Mucosa of rectum (tissue), 2 donors: ENCODE measurements at regions not wholly inside any gene's neighbourhood (a gene's known extent, or its start where the extent isn't known, plus 50 kb on each side); places are given as distances from the start of the nearest gene placed in this dataset.

Experiments used
- H3K27ac ChIP-seq, 2 donors: one replicate each; pipeline ENCODE4 v1.7.0; 2013; ENCODE audit warnings: inconsistent platforms in 2 of 2, low read depth in 2 of 2, low read length in 2 of 2
- H3K27me3 ChIP-seq, 2 donors: one replicate each; pipeline ENCODE4 v1.7.0; 2013; ENCODE audit warnings: low read length in 2 of 2; ENCODE audit not compliant: control insufficient read depth in 2 of 2, insufficient read depth in 2 of 2
- H3K36me3 ChIP-seq, 2 donors: one replicate each; pipeline ENCODE4 v1.7.0; 2013; ENCODE audit warnings: low read length in 2 of 2; ENCODE audit not compliant: control insufficient read depth in 2 of 2, insufficient read depth in 2 of 2
- H3K4me1 ChIP-seq, 2 donors: one replicate each; pipeline ENCODE4 v1.7.0; 2013; ENCODE audit warnings: low read length in 2 of 2, mild to moderate bottlenecking in 1 of 2; ENCODE audit not compliant: control insufficient read depth in 2 of 2, insufficient read depth in 2 of 2
- H3K4me3 ChIP-seq, 2 donors: one replicate each; pipeline ENCODE4 v1.7.0; 2013; ENCODE audit warnings: low read length in 2 of 2
- H3K9ac ChIP-seq, 2 donors: one replicate each; pipeline ENCODE4 v1.7.0; 2013; ENCODE audit warnings: low read length in 2 of 2, low read depth in 1 of 2, mild to moderate bottlenecking in 1 of 2
- H3K9me3 ChIP-seq, 2 donors: one replicate each; pipeline ENCODE4 v1.7.0; 2013; ENCODE audit warnings: low read length in 2 of 2; ENCODE audit not compliant: control insufficient read depth in 2 of 2
- donor health status: healthy.
- donor health status: Normal muscosa, but diverticular disease.

DNA sequence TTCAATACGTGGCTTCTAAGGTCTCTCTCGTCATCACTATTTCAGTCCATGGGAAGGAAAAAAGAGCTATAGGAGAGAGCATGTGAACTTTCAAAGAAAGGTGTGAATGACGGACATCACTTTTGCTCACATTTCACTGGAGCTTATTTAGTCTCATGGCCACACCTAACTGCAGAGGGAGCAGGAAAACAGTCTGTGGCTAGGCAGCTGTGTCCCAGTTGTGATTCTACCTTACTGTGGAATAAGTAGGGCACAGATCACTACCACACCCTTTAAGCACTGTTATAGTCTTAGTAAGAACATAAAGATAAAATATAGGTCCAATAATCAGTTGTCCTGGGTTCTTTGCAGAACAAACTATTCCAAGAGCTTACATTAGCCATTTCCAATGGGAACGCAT lies 192.9 kb downstream of the NRIP1 start:
- H3K4me1 ChIP-seq, result peaks cover 8 to 23% of the 10 kb centered on the region in 2 donors
- no peak overlapping the region for H3K4me3 ChIP-seq
- no peak overlapping the region for H3K9ac ChIP-seq
- H3K9me3 ChIP-seq, result no peaks in the 10 kb centered on the region
- H3K36me3 ChIP-seq, result no peaks in the 10 kb centered on the region
- no peaks in the 10 kb centered on the region for H3K27me3 ChIP-seq
- H3K27ac ChIP-seq, result no peak overlapping the region

DNA sequence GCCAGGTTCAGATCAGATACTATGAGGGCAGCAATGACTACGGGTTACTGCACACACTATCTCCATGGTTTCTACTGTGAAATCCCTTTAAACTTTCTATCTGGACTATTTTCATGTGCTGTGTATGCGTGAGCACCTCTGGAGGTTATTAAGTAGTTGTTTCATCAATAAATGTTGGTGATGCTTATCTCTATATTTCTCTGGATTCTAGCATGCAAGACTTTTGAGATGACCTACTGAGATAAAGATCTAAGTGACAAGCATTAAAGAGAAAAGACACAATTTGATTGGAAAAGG lies 194.0 kb downstream of the NRIP1 start:
- H3K36me3 ChIP-seq, result no peaks in the 10 kb centered on the region
- H3K4me1 ChIP-seq, result peaks cover 8 to 15% of the 10 kb centered on the region in 2 donors
- H3K27ac ChIP-seq, result no peak overlapping the region
- no peaks in the 10 kb centered on the region for H3K27me3 ChIP-seq
- no peak overlapping the region for H3K4me3 ChIP-seq
- H3K9me3 ChIP-seq, result no peaks in the 10 kb centered on the region
- H3K9ac ChIP-seq, result no peak overlapping the region

DNA sequence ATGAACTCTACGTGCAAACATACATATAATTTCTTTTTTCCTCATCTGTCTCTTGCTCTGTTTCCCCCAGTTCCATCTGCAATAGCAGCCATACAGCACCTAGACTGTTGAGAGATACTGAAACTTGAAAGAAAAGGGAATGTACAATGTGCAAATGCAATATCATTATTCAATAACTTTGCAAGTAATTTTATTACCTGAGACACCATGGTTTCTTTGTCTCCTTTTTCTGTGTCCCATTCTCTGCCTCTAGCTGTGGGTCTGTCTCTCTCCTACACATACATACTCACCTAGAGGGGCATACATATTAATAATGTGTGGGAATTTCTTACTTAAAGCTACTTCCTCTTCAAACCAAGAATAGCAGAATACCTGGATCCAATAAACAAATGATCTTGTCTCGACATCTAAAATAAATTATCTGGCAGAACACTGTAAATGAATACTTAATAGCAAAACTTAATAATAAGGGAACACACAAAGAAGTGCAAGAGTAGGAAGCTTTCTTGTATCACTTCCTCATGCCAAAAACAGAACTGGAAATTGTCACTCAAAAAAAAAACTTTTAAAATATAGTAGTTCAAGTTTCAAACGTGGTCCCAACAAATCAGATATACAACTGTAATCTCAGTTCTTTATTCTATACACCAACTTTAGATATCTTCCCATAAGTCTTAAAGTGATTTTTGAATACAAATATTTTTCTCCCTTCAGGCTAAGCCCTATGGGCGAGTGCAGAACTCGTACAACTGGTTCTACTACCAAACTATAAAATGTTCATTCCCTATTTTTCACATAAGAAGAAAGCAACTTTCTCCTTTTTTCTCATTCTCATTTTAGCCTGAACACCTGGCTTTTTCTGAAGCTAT lies 194.6 kb downstream of the NRIP1 start:
- peaks cover 8 to 13% of the 10 kb centered on the region in 2 donors for H3K4me1 ChIP-seq
- no peak overlapping the region for H3K27ac ChIP-seq
- no peaks in the 10 kb centered on the region for H3K9me3 ChIP-seq
- H3K9ac ChIP-seq, result no peak overlapping the region
- H3K4me3 ChIP-seq, result no peak overlapping the region
- H3K36me3 ChIP-seq, result no peaks in the 10 kb centered on the region
- no peaks in the 10 kb centered on the region for H3K27me3 ChIP-seq

DNA sequence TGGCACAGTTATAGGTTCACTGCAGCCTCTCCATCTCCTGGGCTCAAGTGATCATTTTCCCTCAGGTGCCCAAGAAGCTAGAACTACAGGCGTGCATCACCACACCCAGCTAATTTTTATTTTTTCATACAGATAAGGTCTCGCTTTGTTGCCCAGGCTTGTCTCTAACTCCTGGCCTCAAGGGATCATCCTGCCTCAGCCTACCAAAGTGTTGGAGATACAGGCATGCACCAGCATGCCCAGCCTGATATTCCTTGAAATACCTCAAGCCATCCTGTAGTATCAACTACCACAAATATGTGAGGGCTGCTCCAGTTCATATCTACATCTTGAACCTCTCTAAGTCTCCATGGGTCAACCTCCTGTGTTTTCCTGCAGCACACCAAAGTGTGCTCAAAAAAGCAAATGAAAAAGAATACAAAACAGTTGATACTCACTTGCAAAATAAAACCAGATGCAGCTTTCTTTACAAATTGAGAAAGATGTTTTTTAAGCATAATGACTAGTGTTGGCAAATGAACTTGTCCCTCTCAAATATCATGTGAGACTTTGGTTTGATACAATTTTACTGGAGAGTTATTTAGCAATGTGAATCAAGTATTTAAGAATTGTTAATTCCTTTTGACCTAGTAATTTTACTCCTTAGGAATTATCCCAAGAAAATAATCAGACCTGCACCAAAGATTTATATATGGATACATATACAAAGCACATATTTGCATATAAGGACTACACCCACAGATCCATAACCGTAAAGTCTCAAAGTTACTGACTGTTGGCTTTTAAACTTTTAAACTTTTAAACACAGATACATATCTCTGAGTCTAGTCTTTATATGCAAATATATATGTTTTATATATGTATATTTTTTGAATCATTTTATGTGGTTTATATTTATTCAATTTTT lies 197.7 kb downstream of the NRIP1 start:
- Histone ChIP-seq H3K4me1 (peaks cover 8 to 12% of the 10 kb centered on the region in 2 donors), H3K9me3 (no peaks in the 10 kb centered on the region), H3K9ac (no peak overlapping the region), H3K36me3 (no peaks in the 10 kb centered on the region), H3K27me3 (no peaks in the 10 kb centered on the region), H3K4me3 (no peak overlapping the region), H3K27ac (no peak overlapping the region)

DNA sequence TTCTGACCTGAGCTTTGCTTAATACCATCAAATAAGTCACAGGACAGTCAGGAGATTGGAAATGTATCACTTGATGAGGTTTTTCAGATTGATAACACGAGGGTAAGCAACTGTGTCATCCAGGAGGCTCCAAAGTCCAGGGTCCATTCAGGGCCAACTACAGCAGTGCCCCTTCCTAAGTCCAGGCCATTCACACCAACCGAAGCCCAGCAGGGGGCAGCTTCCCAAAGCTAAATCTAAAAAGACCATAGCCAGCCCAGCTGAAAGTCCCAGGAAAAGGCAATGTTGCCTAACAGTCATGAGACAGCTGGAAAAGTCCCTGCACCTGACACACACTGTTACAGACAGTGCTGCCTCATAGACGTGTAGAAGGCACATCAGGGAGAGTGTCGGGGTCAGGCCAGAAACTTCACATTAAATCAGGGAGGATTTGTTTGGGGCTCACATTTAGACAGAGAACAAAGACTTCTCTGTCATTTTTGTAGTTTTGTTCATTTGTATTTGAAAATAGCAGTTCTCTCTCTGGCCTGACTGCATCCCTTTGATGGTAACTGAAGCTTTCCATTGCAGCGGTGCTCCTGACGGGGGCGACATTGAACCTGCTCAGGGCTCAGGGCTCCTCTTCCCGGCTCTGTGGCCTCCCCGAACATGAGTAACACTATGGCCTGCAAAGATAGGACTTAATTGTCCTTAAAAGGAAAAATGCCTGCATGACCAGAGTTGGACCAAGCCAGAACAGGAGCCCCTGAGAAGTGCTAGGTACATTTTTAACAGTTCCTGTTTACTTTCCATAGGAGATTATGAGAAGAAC lies 200.4 kb downstream of the NRIP1 start:
- Histone ChIP-seq H3K27me3 (no peaks in the 10 kb centered on the region), H3K9ac (no peak overlapping the region), H3K4me1 (peaks cover 0 to 3% of the 10 kb centered on the region in 2 donors), H3K27ac (peak overlapping the region in 1 of 2 donors; percentile 40), H3K4me3 (no peak overlapping the region), H3K9me3 (no peaks in the 10 kb centered on the region), H3K36me3 (no peaks in the 10 kb centered on the region)

DNA sequence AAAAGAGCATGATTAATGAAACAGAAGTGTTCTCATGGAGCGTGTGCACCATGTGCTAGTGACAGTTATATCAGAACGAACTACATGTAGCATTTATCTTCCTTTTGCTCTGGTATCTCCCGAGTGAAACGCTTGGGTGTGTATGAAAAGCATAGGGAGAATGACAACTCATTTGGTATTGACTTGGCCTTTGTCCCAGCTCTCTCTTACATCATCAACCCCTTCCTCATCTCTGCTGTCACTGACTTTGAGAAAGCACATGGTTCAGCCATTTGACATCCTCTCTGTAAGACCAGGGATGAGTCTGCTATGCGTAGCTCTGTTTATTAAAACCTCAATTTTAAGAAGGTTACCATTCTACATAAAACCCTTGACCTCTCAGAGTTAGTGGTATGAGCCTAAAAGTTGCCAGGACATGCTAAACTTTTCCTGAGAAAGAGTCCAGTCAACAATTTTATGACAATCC lies 201.0 kb downstream of the NRIP1 start:
- Histone ChIP-seq H3K9ac (no peak overlapping the region), H3K4me1 (peaks cover 0 to 3% of the 10 kb centered on the region in 2 donors), H3K27ac (peak overlapping the region in 1 of 2 donors; percentile 40), H3K9me3 (no peaks in the 10 kb centered on the region), H3K27me3 (no peaks in the 10 kb centered on the region), H3K4me3 (no peak overlapping the region), H3K36me3 (no peaks in the 10 kb centered on the region)

DNA sequence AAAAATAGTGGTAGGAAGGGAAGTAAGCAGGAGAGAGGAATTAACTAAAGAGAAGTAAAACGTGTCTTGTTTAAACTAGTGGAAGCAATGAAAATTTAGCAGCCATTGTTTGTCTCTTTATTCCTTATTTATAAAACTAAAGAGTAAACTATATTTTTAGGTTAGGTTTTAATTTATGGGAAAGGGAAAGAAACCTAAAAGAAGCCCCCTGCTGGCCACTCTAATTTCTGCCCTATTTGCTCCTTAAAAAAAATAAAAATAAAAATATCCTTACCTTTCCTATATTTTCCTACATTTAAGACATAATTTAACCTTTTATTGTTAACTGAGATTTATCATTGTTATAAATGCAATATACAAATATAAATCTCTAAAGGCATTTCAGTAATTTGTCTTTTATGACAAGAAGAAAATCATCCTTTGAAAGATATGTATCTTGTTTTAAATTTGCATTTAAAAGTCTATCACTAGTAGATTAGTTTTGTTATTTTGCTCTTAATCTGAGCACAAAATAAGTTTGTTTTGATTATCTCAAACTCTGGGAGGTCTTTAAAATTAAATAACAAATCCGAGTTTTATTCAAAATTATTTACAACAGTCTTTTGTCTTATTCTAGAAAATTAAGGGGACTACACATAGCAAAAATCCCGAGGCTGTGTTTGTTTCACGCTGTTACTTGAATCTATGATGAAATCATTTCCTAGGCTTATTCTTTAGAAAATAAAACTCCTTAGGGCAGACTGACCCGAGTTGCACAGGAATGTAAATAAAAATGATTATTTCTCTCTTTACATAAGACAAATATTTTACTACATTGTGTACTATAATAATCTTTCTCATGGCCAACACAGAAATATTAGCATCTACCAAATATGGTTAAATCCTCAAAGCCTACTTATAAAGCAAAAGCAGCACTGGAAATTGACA lies 201.7 kb downstream of the NRIP1 start:
- Histone ChIP-seq H3K36me3 (no peaks in the 10 kb centered on the region), H3K27me3 (no peaks in the 10 kb centered on the region), H3K4me1 (peaks cover 0 to 3% of the 10 kb centered on the region in 2 donors), H3K9ac (no peak overlapping the region), H3K27ac (no peak overlapping the region), H3K4me3 (no peak overlapping the region), H3K9me3 (no peaks in the 10 kb centered on the region)

DNA sequence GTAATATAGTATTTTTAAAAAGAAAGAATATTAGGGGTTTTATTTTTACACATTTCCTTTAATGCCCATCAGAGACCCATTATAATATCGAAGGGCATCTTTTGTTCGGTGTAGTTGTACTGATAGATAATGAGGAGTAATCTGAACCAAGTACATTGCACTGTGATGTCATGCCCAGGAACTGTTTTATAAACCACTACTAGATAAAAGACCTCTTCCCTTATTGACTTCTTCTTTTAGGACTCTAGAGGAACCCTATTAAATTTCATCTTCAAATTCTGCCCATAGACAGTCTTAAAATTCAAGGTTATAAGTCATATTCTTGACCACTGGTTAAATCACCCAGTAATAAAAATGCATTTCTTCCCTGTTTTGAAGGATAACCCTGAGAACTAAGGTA lies 206.5 kb downstream of the NRIP1 start:
- no peak overlapping the region for H3K27ac ChIP-seq
- no peak overlapping the region for H3K9ac ChIP-seq
- no peaks in the 10 kb centered on the region for H3K27me3 ChIP-seq
- peaks cover 0 to 3% of the 10 kb centered on the region in 2 donors for H3K4me1 ChIP-seq
- H3K36me3 ChIP-seq, result no peaks in the 10 kb centered on the region
- H3K9me3 ChIP-seq, result no peaks in the 10 kb centered on the region
- no peak overlapping the region for H3K4me3 ChIP-seq

DNA sequence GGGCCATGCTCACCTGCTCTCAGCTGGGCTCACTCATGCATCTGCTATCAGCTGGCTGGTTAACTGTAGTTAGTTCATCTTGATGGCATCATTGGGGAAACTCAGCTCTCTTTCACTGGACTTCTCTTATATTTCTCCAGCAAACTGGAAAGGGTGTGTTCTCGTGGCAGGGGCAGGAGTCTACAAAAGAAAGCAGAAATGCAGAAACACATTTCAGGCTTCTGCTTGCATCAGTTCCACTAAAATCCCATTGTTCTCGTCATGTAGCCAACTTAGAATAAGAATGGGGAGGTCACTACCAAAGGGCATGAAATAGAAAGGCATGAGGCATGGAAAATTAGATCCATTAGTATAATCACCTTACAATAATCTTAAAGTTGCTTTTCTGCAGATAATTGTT lies 207.3 kb downstream of the NRIP1 start:
- Histone ChIP-seq H3K36me3 (no peaks in the 10 kb centered on the region), H3K27me3 (no peaks in the 10 kb centered on the region), H3K9ac (no peak overlapping the region), H3K4me1 (peaks cover 0 to 2% of the 10 kb centered on the region in 2 donors), H3K4me3 (no peak overlapping the region), H3K9me3 (no peaks in the 10 kb centered on the region), H3K27ac (no peak overlapping the region)
